D721Med (cell line): ENCODE measurements at regions not wholly inside any gene's neighbourhood (a gene's known extent, or its start where the extent isn't known, plus 50 kb on each side); places are given as distances from the start of the nearest gene placed in this dataset.

Experiments
- DNase-seq: peaks from one replicate; pipeline ENCODE4 v3.0.0; 2011; ENCODE audit warnings: low spot score; ENCODE audit not compliant: insufficient read length
- FAIRE-seq: peaks from 2 replicates; lab custom pipeline; 2011; peaks lifted over from hg19 to GRCh38; lab: Jason Lieb, UNC
- CTCF ChIP-seq: IDR thresholded peaks from 2 replicates; pipeline ENCODE4 v1.5.1; 2012; ENCODE audit warnings: mild to moderate bottlenecking, control low read depth; ENCODE audit not compliant: insufficient read depth; ENCODE audit errors: missing control alignments

DNA sequence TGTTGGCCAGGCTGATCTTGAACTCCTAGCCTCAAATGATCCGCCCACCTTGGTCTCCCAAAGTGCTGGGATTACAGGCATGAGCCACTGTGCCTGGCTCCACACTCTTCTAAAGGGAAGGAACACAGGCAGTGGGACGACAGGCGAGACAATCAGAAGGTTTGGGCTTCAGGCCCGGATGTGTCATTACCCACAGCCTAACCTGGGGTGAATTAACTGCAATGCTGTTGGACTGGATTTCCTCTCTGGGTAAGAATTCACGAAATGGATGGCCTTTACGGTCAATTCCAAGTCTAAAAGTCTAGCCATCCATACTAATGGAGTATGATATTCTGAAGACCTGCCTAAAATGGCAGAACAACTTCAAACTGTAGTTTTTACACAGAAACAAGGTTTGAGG lies 83.7 kb upstream of the CCDC28A start:
- no peak for TF ChIP-seq CTCF
- FAIRE-seq (no peak), DNase-seq (no peak)

GRCh38 chr6:138690975-138691594 lies 82.5 kb upstream of the CCDC28A start:
- DNase-seq: no peak
- TF ChIP-seq CTCF: no peak
- FAIRE-seq: no peak

- no peak for FAIRE-seq
Observed at GRCh38 chr6:138691595-138692057, 81.9 kb upstream of the CCDC28A start.

DNA sequence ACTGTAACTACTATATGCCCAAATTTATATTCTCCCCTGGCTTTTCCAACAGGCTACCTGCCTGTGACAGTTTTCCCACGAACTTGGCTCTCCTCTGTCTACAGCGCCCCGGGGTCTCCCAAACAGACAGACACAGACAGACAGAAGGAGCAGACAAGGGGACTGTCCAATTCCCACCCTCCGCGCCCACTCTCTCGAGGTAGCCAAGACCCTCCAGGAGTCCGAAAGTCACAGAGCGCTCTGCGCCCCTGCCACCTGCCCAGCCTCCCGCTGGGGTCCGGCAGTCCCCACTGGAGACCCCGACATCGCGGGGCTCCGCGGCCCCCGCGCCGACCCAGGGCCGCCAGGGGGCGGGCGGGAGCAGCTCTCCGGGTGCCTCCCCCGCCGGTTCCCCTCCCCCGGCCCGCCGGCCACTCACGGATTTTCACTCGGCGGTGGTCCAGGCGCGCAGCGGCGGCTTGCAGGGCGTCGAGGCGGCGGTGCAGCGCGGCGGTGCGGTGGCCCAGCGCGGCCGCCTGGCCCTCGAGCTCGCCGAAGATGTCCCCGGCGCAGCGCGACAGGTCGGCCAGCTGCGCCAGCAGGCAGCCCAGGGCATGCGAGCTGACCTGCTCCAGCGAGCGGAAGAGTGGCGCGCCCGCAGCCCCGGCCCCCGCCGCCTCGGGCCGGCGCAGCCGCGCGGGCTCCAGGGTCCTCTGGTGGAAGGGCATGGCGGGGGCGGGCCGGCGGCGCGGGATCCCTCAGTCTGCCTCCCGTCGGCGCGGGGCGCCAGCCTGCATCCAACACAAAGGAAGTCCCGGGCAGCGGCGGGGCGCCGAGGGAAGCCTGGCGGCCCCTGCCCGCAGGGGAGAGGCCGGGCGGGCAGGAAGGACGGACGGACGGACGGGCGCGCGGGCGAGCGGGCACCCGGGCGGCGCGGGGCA lies 81.3 kb upstream of the CCDC28A start:
- FAIRE-seq (no peak), DNase-seq (peak; percentile 83)
- TF ChIP-seq CTCF: peak; percentile 33

More at GRCh38 chr6:138691595-138692057, 81.9 kb upstream of the CCDC28A start:
- no peak for TF ChIP-seq CTCF
- DNase-seq: no peak

DNA sequence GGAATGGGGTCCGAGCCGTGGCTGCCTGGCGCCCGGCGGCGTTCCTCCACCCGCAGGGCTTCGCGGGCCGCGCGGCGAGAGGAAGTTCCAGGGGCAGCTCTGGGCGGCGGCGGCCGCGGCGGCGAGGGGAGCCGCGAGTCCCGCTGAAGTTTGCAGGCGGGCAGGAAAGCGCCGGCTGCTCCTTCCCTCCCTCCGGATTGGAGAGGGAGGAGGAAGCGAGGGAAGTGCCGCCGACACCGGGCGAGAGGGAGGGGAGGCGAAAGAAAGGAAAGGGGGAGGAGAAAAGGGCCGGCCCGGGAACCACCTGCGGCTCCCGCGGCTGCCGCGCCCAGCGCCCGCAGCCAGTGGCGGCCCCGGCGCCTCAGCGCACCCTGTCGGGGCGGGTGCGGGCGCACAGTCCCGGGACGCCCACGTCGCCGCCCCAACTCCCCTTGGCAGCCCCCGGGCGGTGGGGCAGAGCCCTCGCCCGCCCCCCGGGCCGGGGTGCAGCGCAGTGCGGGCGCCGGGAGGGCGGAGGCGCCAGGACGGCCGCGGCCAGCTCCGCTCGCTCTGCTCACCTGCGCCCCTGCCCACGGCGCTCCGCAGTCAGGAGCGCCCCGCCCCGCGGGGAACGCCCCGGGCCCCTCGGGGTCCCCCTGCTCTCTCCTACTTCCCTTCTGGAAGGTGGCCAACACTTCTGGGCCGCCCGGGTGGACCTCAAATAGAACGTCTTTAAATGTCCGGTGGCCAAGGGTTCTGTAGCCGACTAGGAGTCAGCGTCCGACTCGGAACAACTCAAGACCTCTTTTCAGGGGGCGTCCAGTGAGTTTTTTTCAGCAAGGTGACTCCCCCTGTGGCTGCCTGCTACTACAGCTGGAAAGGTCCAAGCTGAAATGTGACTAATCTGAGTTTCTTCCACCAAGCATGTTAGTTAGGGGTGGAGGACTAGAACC lies 80.3 kb upstream of the CCDC28A start:
- no peak for FAIRE-seq
- no peak for TF ChIP-seq CTCF
- peak; percentile 33 for DNase-seq

- FAIRE-seq (no peak), DNase-seq (no peak)
- TF ChIP-seq CTCF: no peak
Observed at GRCh38 chr6:138695193-138695592, 78.4 kb upstream of the CCDC28A start.
